ENCODE measurements at regions not wholly inside any gene's neighbourhood (a gene's known extent, or its start where the extent isn't known, plus 50 kb on each side); places are given as distances from the start of the nearest gene placed in this dataset.

DNA sequence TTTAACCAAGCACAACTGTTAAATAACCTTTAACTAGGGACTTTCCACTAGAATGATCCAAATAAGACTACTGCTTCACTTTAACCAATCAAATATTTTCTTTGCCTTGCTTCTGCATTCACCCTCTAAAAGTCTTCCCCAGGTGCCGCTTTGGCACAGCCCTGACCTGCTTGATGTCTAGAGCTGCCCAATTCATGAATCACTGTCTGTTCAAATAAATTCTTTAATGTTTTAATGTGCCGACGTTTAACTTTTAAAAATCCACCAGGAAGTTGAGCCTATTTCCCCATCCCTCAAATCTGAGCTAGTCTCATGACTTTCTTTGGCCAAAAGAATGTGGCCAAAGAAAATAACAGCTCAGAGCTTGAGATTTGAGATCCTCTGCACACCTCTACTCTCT, 277.8 kb upstream of the SOX9 start:
- Histone ChIP-seq H3K36me3 (no peaks in the 10 kb centered on the region), H3K4me3 (no peak overlapping the region), H3K27me3 (no peaks in the 10 kb centered on the region), H3K9me3 (no peaks in the 10 kb centered on the region), H3K27ac (no peak overlapping the region), H3K4me1 (peaks cover 0 to 9% (median 0%) of the 10 kb centered on the region in 4 donors)
- TF ChIP-seq, protein P1, sequence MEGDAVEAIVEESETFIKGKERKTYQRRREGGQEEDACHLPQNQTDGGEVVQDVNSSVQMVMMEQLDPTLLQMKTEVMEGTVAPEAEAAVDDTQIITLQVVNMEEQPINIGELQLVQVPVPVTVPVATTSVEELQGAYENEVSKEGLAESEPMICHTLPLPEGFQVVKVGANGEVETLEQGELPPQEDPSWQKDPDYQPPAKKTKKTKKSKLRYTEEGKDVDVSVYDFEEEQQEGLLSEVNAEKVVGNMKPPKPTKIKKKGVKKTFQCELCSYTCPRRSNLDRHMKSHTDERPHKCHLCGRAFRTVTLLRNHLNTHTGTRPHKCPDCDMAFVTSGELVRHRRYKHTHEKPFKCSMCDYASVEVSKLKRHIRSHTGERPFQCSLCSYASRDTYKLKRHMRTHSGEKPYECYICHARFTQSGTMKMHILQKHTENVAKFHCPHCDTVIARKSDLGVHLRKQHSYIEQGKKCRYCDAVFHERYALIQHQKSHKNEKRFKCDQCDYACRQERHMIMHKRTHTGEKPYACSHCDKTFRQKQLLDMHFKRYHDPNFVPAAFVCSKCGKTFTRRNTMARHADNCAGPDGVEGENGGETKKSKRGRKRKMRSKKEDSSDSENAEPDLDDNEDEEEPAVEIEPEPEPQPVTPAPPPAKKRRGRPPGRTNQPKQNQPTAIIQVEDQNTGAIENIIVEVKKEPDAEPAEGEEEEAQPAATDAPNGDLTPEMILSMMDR (IDR thresholded peaks at IDR 0.05) = no peak
- no peak for TF ChIP-seq POLR2A (IDR thresholded peaks at IDR 0.05)
- no peak for DNase-seq
- intact Hi-C loops (cut with DNase I) = no loop called here
- ATAC-seq = no peak
- WGBS (ENCODE audit: insufficient coverage, low coverage, low lambda C conversion rate, missing lambda C conversion rate) = 73% methylated on average over 3 of the region's 3 CpGs

DNA sequence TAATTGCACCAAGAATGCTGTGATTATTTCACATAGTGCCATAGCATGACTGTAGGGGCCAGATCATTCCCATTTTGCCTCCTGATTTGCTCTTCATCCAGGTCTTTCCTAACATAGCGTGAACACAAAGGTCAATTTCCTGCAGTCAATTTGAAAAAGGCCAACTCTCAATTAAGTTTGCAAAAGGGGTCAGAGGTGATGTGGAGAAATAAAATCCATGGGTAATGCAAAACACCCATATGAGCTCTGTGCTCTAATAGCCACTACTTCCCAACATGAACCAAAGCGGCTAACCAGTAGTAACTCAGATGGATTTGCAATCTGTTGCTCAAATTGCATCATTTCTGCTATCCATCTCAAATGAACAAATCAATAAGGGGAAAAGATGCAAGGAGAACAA, 275.5 kb upstream of the SOX9 start:
- peak; percentile 61 to 85 (median 74) for ATAC-seq
- no peaks in the 10 kb centered on the region for H3K36me3 ChIP-seq
- intact Hi-C loops (cut with DNase I) = no loop called here
- TF ChIP-seq POLR2A (IDR thresholded peaks at IDR 0.05) = no peak
- TF ChIP-seq, protein P1 (IDR thresholded peaks at IDR 0.05) = no peak
- DNase-seq = no peak
- no peaks in the 10 kb centered on the region for H3K27me3 ChIP-seq
- no peaks in the 10 kb centered on the region for H3K9me3 ChIP-seq
- 26% methylated on average over 2 of the region's 2 CpGs for WGBS (ENCODE audit: insufficient coverage, low coverage, low lambda C conversion rate, missing lambda C conversion rate)
- peaks cover 0 to 9% (median 0%) of the 10 kb centered on the region in 4 donors for H3K4me1 ChIP-seq
- no peak overlapping the region for H3K27ac ChIP-seq
- no peak overlapping the region for H3K4me3 ChIP-seq

DNA sequence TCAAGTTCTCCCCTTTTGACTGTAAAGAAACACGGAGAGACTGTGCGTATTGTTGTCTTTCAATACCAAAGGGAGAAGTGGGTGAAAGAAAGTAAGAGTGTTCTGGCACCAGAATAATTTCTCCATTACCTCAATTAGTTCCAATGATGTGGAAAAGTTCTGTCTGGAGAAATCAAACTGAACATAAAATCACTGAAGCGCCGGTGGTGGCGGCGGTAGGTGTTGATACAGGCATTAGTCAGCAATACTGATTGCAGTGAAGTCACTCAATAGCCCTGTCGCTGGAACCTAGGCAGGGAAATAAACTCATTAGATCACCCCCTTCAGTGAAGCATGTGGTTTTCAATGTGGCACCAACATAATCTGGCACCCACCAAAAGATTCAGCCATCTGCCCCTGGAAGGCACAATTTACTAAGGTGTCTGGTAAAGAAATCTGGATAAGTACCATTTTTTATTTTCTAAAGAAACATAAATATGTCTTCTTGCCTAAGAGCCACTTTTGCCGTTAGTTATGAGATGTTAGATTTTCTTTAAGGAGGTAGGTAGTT, 274.2 kb upstream of the SOX9 start:
- 95% methylated on average over 8 of the region's 8 CpGs for WGBS (ENCODE audit: insufficient coverage, low coverage, low lambda C conversion rate, missing lambda C conversion rate)
- intact Hi-C loops (cut with DNase I) = no loop called here
- DNase-seq (no peak), ATAC-seq (no peak)
- Histone ChIP-seq H3K27ac (no peak overlapping the region), H3K4me3 (no peak overlapping the region), H3K4me1 (peaks cover 0 to 9% (median 0%) of the 10 kb centered on the region in 4 donors), H3K9me3 (no peaks in the 10 kb centered on the region), H3K36me3 (no peaks in the 10 kb centered on the region), H3K27me3 (no peaks in the 10 kb centered on the region)
- TF ChIP-seq, protein P1 (IDR thresholded peaks at IDR 0.05) = no peak

DNA sequence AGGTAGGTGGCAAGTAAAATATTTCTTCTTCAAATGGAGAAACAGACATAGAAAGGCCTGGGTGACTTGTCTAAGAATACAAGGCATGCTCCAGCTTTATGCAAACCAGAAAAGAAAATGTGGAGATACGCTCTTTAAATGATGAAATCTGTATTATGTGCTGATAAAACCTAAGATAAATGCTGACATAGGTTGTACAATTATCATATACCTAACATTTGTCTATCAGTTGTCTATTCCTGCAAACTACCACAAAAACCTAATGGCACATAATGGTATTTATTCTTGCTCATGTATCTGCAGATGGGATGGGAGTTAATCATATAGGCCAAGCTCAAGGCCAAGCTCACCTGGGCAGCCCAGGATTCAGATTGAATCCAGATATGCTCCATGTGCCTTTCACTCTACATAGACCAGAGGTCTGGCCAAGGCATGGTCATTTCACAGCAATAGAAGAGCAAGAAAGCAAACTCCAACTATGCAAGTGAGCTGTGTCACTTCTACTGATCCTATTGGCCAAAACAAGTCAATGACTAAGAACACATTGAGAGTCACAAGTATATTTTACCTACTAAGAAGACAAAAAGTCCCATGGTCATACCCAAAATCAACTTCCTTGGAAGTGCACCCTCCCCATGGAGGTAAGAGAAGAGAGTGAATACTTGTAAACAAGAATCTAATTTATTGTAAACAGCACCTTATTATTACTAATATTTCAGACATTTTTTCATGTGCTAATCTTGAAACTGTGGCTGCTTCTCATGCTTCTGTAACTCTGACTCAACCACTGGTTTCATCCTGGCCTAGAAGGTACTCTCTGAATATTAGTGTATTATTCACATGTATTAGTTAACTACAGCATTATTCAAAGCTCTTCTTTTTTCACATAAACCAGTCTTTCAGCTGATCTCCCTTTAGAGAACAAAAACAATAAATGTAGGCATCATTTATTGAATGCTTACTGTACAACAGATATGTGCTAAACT, 270.7 kb upstream of the SOX9 start:
- WGBS (ENCODE audit: insufficient coverage, low coverage, low lambda C conversion rate, missing lambda C conversion rate) = 38% methylated on average over 1 of the region's 1 CpG
- peaks cover 0 to 4% (median 0%) of the 10 kb centered on the region in 4 donors for H3K4me1 ChIP-seq
- H3K27ac ChIP-seq = no peak overlapping the region
- ATAC-seq (no peak), DNase-seq (no peak)
- H3K4me3 ChIP-seq = no peak overlapping the region
- H3K36me3 ChIP-seq = no peaks in the 10 kb centered on the region
- TF ChIP-seq POLR2A (IDR thresholded peaks at IDR 0.05) = no peak
- TF ChIP-seq, protein P1 (IDR thresholded peaks at IDR 0.05) = no peak
- intact Hi-C loops (cut with DNase I) = no loop called here
- H3K9me3 ChIP-seq = no peaks in the 10 kb centered on the region
- no peaks in the 10 kb centered on the region for H3K27me3 ChIP-seq
